T-helper 17 cell (primary cell): ENCODE measurements at regions not wholly inside any gene's neighbourhood (a gene's known extent, or its start where the extent isn't known, plus 50 kb on each side); places are given as distances from the start of the nearest gene placed in this dataset.

Experiments used
- ATAC-seq: fragments of 150-1000 bp; cut with Tn5 transposase; 2 replicates; pipeline ENCODE4 v1.10.0; 2021; ENCODE audit warnings: mild to moderate bottlenecking, moderate library complexity
- DNase-seq, 3 donors: peaks; one replicate each; pipeline versions ENCODE4 v3.0.0 to v3.0.0-alpha.2; 2020 to 2021
- H3K9me3 ChIP-seq: one replicate; pipeline ENCODE4 v1.7.0; 2013; ENCODE audit warnings: low read length, mild to moderate bottlenecking; ENCODE audit not compliant: control insufficient read depth, poor library complexity, severe bottlenecking
- H3K27ac Mint-ChIP-seq: one replicate; pipeline ENCODE4 v1.8.0; 2022; ENCODE audit warnings: mild to moderate bottlenecking, moderate library complexity, mixed read lengths
- H3K27me3 Mint-ChIP-seq: one replicate; pipeline ENCODE4 v1.8.0; 2022; ENCODE audit warnings: mixed read lengths
- H3K36me3 Mint-ChIP-seq: one replicate; pipeline ENCODE4 v1.8.0; 2022; ENCODE audit warnings: low read depth, mixed read lengths
- H3K4me1 Mint-ChIP-seq: one replicate; pipeline ENCODE4 v1.8.0; 2022; ENCODE audit warnings: mild to moderate bottlenecking, mixed read lengths
- H3K4me3 Mint-ChIP-seq: one replicate; pipeline ENCODE4 v1.8.0; 2022; ENCODE audit warnings: mild to moderate bottlenecking, moderate library complexity, mixed read lengths

DNA sequence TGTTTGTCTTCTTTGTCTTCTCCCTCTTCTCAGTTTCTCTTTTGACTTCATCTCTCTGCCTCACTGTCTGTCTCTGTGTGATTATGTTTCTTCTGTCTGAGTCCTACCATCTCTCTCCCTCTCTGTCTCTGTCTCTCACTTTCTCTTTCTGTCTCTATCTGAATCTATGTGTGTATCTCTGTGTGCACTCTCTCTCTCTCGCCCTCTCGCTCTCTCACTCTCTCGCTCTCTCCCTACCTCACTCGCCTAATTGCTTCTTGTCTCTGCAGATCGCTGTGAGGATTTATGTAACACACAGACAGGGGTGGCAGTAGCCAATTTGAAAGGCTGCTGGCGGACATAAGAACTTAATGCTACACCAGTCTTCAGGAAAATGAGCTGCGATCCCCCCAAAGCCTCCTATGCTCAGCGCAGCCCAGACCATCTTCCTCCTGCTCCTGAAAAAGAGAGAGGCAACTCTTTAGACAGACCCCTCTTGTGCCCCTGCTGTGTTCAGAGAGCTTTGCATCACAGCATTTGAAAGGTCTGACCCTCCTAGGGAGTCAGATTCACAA is 140.9 kb downstream of the CCT6B start:
- no peak overlapping the region for H3K4me3 Mint-ChIP-seq
- peaks cover 8% of the 10 kb centered on the region for H3K36me3 Mint-ChIP-seq
- H3K4me1 Mint-ChIP-seq: peaks cover 19% of the 10 kb centered on the region
- no peak for ATAC-seq
- DNase-seq: no peak
- H3K9me3 ChIP-seq: no peaks in the 10 kb centered on the region
- H3K27ac Mint-ChIP-seq: no peak overlapping the region
- H3K27me3 Mint-ChIP-seq: peaks cover 53% of the 10 kb centered on the region

DNA sequence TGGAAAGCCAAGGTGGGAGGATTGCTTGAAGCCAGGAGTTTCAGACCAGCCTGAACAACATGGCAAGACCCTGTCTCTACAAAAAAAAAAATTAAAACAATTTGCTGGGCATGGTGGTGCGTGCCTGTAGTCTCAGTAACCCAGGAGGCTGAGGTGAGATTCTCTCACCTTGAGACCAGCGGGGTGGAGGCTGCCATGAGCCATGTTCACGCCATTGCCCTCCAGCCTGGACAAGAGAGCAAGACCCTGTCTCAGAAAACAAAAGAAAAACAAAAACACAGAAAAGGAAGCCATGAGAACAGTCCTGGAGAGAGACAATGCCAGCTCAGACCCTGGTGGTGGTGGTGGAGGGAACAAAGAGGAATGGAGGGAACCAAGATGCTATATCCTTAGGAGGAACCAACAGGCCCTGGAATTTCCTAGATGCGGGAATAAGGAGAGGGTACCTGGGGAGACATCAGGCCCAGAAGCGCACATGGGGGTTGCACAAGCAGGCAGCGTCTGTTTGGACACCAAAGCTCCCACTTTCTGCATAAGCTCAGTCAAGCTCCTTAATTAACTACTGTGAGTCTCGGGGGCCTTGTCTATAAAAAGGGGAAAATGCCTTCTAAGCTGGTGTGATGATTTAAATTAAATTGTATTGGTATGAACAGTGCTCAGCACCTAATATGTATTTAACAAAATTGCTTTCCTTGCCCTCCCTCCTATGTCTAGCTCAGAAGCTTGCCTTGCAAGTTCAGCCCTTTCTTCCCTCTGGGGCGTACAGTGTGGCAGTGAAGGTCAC is 143.8 kb downstream of the CCT6B start:
- DNase-seq: no peak
- Mint-ChIP-seq H3K4me1 (peaks cover 19% of the 10 kb centered on the region), H3K27me3 (peaks cover 44% of the 10 kb centered on the region), H3K27ac (no peak overlapping the region), H3K36me3 (peaks cover 5% of the 10 kb centered on the region), H3K4me3 (peak overlapping the region; percentile 45)
- ATAC-seq: no peak
- H3K9me3 ChIP-seq: no peaks in the 10 kb centered on the region

DNA sequence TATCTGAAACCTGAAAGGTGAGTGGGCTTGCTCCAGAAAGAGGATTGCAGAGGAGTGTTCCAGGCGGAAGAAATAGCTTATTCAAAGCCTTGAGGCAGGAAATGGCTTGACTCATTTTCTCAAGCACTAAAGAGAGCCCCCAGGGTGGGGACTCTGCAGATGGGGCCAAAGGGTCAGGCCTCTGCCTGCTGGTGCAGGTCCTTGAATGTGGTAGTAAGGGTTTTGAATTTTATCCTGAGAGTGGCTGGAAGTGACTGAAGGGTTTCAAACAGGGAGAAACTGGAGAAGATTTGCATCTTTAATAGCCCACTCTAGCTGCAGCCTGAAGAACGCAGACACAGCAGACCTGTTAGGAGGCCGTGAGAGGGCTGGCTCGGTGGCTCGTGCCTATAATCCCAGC is 144.4 kb downstream of the CCT6B start:
- peaks cover 5% of the 10 kb centered on the region for H3K36me3 Mint-ChIP-seq
- no peak for DNase-seq

DNA sequence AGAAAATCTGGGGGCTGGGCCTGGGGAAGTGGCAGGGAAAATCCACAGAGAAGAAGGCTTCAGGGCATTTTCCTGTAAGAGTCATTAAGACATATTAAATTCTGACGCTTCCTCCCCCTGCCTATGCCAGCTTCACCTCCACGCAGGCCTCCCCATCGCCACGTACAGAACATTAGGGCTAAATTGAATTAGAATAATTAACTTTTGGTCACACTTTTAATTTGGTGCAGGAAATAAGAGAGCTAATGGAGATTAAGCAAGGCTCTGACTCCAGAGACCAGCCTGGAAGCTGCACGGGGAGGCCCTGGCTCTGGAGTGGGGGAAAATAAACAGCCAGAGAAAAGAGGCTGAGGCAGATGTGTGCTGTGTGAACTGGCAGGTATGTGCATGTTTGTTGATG is 148.0 kb downstream of the CCT6B start:
- H3K27me3 Mint-ChIP-seq: peaks cover 44% of the 10 kb centered on the region
- DNase-seq: no peak

More for the DNA sequence above, 144.4 kb downstream of the CCT6B start:
- no peak overlapping the region for H3K4me3 Mint-ChIP-seq
- H3K9me3 ChIP-seq: no peaks in the 10 kb centered on the region
- peaks cover 19% of the 10 kb centered on the region for H3K4me1 Mint-ChIP-seq
- ATAC-seq: no peak
- H3K27me3 Mint-ChIP-seq: peaks cover 44% of the 10 kb centered on the region
- H3K27ac Mint-ChIP-seq: no peak overlapping the region

DNA sequence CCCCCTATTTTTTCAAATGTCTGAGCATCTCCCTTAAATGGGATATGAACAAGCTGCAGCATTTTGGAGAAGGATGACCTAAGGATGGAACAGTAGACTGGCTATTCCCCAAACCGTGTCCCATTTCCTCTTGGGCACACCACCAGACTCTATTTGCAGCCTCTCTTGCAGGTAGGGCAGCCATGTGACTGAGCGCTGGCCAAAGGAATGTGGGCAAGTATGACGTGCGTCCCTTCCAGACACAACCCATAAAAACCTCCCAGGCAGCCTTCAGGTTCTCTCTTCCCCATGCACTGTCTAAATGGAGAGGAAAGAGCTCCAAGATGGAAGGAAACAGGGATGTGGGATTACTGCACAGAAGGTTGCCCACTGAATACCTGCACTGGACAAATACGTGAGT is 149.7 kb downstream of the CCT6B start:
- Mint-ChIP-seq H3K4me3 (no peak overlapping the region), H3K27me3 (peaks cover 47% of the 10 kb centered on the region), H3K36me3 (no peaks in the 10 kb centered on the region), H3K27ac (no peak overlapping the region), H3K4me1 (peaks cover under 1% of the 10 kb centered on the region)
- H3K9me3 ChIP-seq: no peaks in the 10 kb centered on the region
- no peak for ATAC-seq
- no peak for DNase-seq

More for the DNA sequence above, 148.0 kb downstream of the CCT6B start:
- Mint-ChIP-seq H3K36me3 (no peaks in the 10 kb centered on the region), H3K4me1 (peaks cover 7% of the 10 kb centered on the region), H3K27ac (no peak overlapping the region), H3K4me3 (no peak overlapping the region)
- no peak for ATAC-seq
- H3K9me3 ChIP-seq: no peaks in the 10 kb centered on the region

DNA sequence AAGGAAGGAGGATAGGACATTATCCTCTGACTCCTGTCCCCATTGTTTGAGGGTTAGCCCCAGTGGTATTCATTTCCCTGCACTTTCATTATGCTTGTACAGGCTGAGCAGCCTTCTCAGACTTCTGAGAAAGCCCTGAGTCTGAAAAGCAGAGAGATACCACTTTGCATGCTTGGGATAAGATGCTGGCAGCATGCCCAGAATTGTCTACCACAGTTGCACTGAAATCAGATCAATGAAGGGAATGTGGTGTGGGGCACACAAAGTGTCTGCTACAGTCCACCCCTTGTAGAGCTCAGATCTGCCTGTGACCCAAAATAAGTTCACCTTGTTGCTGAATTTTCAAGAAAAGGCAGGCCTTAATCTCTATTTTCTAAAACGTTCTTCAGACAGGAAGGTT is 160.6 kb downstream of the CCT6B start:
- DNase-seq (no peak), ATAC-seq (no peak)
- Mint-ChIP-seq H3K36me3 (no peaks in the 10 kb centered on the region), H3K4me3 (no peak overlapping the region), H3K27ac (no peak overlapping the region), H3K27me3 (peaks cover 7% of the 10 kb centered on the region), H3K4me1 (no peaks in the 10 kb centered on the region)
- no peaks in the 10 kb centered on the region for H3K9me3 ChIP-seq

DNA sequence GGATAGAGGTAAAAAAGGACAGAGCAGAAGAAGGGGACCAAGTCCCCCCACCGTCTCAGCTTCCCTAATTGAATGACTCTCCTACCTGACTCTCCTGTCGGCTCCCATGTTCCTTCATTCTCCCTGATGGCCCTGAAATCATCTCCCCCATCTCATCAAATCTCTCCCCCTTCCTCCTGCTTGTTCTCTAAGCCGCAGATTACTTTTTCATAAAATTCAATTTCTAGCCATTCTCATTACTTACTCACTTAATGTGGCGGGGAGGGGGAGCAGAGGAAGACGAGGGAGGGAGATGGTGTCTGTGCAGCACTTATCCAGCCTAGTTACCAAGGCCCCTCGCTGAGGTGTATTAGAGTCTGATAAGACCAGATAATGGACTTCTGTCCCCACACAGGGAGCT is 161.5 kb downstream of the CCT6B start:
- ATAC-seq (no peak), DNase-seq (no peak)
- Mint-ChIP-seq H3K27ac (no peak overlapping the region), H3K4me1 (no peaks in the 10 kb centered on the region), H3K4me3 (no peak overlapping the region), H3K36me3 (no peaks in the 10 kb centered on the region), H3K27me3 (no peaks in the 10 kb centered on the region)
- no peaks in the 10 kb centered on the region for H3K9me3 ChIP-seq

DNA sequence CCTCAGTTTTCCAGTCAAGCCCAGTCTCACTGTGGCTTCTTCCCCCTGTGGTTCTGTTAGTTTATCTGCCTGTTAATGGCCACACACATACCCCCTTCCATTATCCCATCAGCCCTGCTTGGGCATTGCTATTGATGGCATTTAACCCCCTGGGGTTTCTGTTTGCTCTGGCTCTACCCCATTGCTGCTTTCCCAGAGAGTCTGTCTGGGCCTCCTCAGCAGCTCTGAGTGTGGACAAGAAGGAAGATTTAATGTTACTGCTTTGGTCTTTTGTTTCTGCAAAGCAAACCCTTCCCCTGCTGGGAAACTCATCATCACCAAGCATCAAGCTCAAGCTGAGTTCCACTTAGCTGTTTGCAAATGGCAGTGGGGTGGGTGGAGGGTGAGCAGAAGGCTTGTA is 162.7 kb downstream of the CCT6B start:
- Mint-ChIP-seq H3K27ac (no peak overlapping the region), H3K4me1 (no peaks in the 10 kb centered on the region), H3K36me3 (no peaks in the 10 kb centered on the region), H3K27me3 (peaks cover 5% of the 10 kb centered on the region), H3K4me3 (no peak overlapping the region)
- ATAC-seq (no peak), DNase-seq (no peak)
- no peaks in the 10 kb centered on the region for H3K9me3 ChIP-seq

DNA sequence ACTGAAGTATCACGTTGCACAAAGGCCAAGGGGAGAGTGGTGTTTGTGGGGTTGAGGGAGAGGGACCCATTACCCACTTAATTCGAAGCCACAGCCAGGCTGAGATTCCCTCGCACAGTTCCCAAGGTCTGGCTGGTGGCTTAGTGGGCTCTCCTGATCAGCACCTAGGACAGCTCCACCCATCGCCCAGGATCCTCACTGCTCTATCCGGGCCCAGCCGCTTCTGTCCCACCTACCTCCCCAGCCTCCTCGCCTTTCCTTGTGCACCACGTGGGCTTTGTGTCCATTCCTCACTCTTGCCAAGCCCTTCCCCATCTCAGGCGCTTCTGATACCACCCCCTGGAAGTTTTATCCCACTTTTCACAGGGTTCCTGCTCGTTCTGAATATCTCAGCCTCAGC is 163.5 kb downstream of the CCT6B start:
- H3K27me3 Mint-ChIP-seq: peaks cover 14% of the 10 kb centered on the region
- H3K4me1 Mint-ChIP-seq: no peaks in the 10 kb centered on the region
- no peak overlapping the region for H3K4me3 Mint-ChIP-seq
- H3K36me3 Mint-ChIP-seq: no peaks in the 10 kb centered on the region
- no peaks in the 10 kb centered on the region for H3K9me3 ChIP-seq
- H3K27ac Mint-ChIP-seq: no peak overlapping the region
- no peak for ATAC-seq
- no peak for DNase-seq

DNA sequence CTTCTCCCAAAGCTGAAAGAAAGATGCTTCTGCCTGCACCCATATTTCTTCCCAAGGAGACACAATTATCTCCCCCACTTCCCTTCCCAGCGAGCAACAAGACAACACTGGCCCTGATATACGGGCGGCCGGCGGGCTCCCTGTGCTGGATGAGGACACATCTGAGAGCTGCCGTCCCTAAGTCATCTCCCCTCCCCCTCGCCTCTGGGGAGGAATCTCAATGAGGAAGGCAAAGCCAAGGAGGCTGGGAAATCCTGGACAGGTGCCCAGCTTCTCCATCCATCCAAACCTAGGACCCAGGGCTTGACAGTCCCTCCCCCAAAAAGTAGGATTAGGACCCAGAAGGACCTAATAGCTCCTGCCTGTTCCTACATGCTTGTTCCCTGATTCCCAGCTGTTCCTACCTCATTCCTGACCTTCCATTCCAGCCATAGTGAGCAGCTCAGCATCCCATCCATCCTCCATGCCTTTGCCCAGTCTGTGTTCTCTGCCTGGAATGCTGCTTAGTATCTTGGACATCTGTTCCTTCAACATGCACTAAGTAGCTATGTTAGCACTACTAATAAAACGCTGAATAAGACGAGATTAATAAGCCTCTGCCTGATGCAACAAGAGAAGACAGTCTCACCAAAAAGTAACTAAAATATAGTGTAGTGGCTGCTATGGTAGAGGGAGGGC is 167.9 kb downstream of the CCT6B start:
- H3K36me3 Mint-ChIP-seq: peaks cover 3% of the 10 kb centered on the region
- H3K27ac Mint-ChIP-seq: no peak overlapping the region
- H3K27me3 Mint-ChIP-seq: peaks cover 28% of the 10 kb centered on the region

DNA sequence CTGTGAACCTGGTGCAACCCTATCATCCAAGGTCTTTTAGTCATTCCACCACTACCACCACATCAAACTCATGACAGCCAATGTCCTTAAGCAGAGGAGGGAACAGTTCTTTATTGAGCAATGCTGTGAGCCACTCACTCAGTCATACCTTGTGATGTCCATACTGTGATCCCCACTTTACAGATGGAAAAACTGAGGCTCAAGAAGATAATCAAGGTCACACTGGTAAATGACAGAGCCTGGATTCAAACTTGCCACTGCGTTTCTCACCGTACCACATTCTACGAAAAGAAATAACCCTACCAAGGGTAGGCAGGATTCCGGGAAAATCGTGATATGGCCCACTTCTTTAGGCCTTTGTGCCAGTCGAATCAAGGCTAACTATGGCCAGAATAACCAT is 172.6 kb downstream of the CCT6B start:
- no peak overlapping the region for H3K27ac Mint-ChIP-seq
- H3K9me3 ChIP-seq: no peaks in the 10 kb centered on the region
- DNase-seq: no peak
- no peak overlapping the region for H3K4me3 Mint-ChIP-seq
- H3K36me3 Mint-ChIP-seq: peaks cover 3% of the 10 kb centered on the region
- H3K4me1 Mint-ChIP-seq: no peaks in the 10 kb centered on the region
- ATAC-seq: no peak
- peaks cover 28% of the 10 kb centered on the region for H3K27me3 Mint-ChIP-seq

More for the DNA sequence above, 167.9 kb downstream of the CCT6B start:
- H3K4me1 Mint-ChIP-seq: no peaks in the 10 kb centered on the region
- DNase-seq (no peak), ATAC-seq (no peak)
- H3K9me3 ChIP-seq: no peaks in the 10 kb centered on the region
- no peak overlapping the region for H3K4me3 Mint-ChIP-seq

DNA sequence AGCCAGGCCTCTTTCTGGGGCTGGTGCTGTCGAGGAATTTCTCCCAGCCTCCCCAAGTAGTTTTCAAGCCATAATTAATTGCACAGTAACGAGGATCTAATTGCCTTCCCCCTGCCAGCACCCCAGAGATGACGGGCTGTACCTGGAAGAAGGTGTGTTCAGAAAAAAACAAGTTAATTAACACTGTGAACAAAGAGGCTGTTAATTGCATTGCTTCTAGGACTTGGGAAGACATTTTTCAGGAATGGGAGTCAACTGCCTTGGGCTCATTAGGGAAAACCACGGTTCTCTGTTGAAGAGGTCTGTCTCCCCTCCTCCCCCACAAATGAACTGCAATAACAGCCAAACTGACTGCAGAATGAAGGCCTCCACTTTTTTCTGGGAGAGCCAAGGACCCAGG is 176.7 kb downstream of the CCT6B start:
- peaks cover 2% of the 10 kb centered on the region for H3K9me3 ChIP-seq
- Mint-ChIP-seq H3K4me1 (no peaks in the 10 kb centered on the region), H3K27me3 (peaks cover 5% of the 10 kb centered on the region), H3K4me3 (no peak overlapping the region), H3K36me3 (no peaks in the 10 kb centered on the region), H3K27ac (no peak overlapping the region)
- DNase-seq: no peak
- no peak for ATAC-seq

DNA sequence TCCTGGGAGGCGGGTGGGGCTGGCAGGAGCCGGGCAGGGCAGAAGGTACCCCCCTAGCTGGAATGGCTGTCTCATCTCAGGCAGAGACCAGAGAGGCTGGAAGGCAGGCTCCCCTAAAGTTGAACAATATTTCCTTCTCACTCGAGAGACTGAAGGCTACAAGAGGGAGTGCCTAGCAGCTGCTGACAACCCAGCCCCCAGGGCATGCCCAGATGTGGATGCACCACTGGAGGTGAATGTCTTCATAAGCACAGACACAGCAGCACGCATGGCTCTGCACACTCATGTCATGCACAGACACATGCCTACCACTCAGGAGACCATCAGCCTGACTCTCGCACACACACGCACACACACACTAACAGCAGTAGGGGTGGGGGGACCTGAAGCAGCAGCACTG is 179.0 kb downstream of the CCT6B start:
- DNase-seq: no peak
- no peak for ATAC-seq
- no peaks in the 10 kb centered on the region for H3K36me3 Mint-ChIP-seq
- no peak overlapping the region for H3K27ac Mint-ChIP-seq
- peaks cover 7% of the 10 kb centered on the region for H3K27me3 Mint-ChIP-seq
- peaks cover 2% of the 10 kb centered on the region for H3K9me3 ChIP-seq
- H3K4me3 Mint-ChIP-seq: no peak overlapping the region
- H3K4me1 Mint-ChIP-seq: no peaks in the 10 kb centered on the region
